Astrocyte (in vitro differentiated cells and primary cell): ENCODE measurements at regions not wholly inside any gene's neighbourhood (a gene's known extent, or its start where the extent isn't known, plus 50 kb on each side); places are given as distances from the start of the nearest gene placed in this dataset.

Experiments used
- CTCF ChIP-seq: IDR thresholded peaks from 2 replicates; pipeline ENCODE4 v1.5.1; 2011; ENCODE audit warnings: low read depth, mild to moderate bottlenecking, inconsistent platforms, low read length, moderate library complexity; ENCODE audit not compliant: insufficient read depth
- EZH2 ChIP-seq: IDR thresholded peaks from 2 replicates; pipeline ENCODE4 v1.6.1; 2012; ENCODE audit warnings: mild to moderate bottlenecking, low read length, inconsistent platforms; ENCODE audit not compliant: insufficient read depth

- TF ChIP-seq CTCF (no peak), EZH2 (no peak)
These were observed 502.2 kb downstream of the PDCD6IP start for GRCh38 chr3:34300621-34301020.
